ENCODE measurements at regions not wholly inside any gene's neighbourhood (a gene's known extent, or its start where the extent isn't known, plus 50 kb on each side); places are given as distances from the start of the nearest gene placed in this dataset.

DNA sequence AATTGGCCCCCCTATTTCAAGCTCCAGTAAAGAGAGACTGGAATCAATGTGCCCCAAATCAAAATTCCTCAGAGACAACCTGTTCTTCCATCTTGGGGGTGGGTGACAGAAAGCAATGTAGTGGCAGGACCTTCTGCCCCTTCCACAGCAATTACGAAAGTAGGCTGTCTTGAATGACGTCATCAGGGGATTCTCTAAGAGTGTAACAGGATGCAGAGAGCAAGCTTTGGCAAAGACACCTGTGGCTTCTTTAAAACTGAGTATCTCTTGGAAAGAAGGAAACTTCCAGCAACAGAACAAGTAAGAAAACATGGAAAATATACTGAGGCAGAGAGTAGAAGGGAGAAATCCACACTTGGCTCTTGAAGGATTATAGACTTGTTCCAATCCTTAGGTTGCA, 247.6 kb upstream of the PDE4D start:
- Histone ChIP-seq H3K4me1 (ENCODE audit: low read depth) (no peaks in the 10 kb centered on the region), H3K36me3 (no peaks in the 10 kb centered on the region), H3K27ac (no peak overlapping the region), H3K4me3 (no peak overlapping the region), H3K27me3 (no peaks in the 10 kb centered on the region), H3K9me3 (ENCODE audit: low read depth) (no peaks in the 10 kb centered on the region)
- TF ChIP-seq CTCF (IDR thresholded peaks at IDR 0.05; ENCODE audit: low read depth, low read length), result no peak
- DNase-seq (ENCODE audit: low read depth in 1 of 2, low spot score in 1 of 2), result no peak

GRCh38 chr5:60136841-60137240, 243.3 kb upstream of the PDE4D start:
- DNase-seq (ENCODE audit: low read depth in 1 of 2, low spot score in 1 of 2), result no peak

GRCh38 chr5:60131504-60131903, 238.0 kb upstream of the PDE4D start:
- H3K4me3 ChIP-seq, result no peak overlapping the region
- no peak for DNase-seq (ENCODE audit: low read depth in 1 of 2, low spot score in 1 of 2)
- no peak for TF ChIP-seq CTCF (IDR thresholded peaks at IDR 0.05; ENCODE audit: low read depth, low read length)
- no peaks in the 10 kb centered on the region for H3K27me3 ChIP-seq
- H3K4me1 ChIP-seq (ENCODE audit: low read depth), result no peaks in the 10 kb centered on the region
- H3K36me3 ChIP-seq, result no peaks in the 10 kb centered on the region
- no peak overlapping the region for H3K27ac ChIP-seq
- H3K9me3 ChIP-seq (ENCODE audit: low read depth), result no peaks in the 10 kb centered on the region

More at GRCh38 chr5:60136841-60137240, 243.3 kb upstream of the PDE4D start:
- H3K36me3 ChIP-seq, result no peaks in the 10 kb centered on the region
- H3K4me1 ChIP-seq (ENCODE audit: low read depth), result no peaks in the 10 kb centered on the region
- H3K4me3 ChIP-seq, result no peak overlapping the region
- no peaks in the 10 kb centered on the region for H3K9me3 ChIP-seq (ENCODE audit: low read depth)
- H3K27ac ChIP-seq, result no peak overlapping the region
- H3K27me3 ChIP-seq, result no peaks in the 10 kb centered on the region
- TF ChIP-seq CTCF (IDR thresholded peaks at IDR 0.05; ENCODE audit: low read depth, low read length), result no peak

- TF ChIP-seq CTCF (IDR thresholded peaks at IDR 0.05; ENCODE audit: low read depth, low read length), result no peak
- no peak for DNase-seq (ENCODE audit: low read depth in 1 of 2, low spot score in 1 of 2)
These were observed 232.1 kb upstream of the PDE4D start for GRCh38 chr5:60125636-60126035.

GRCh38 chr5:60102961-60103693, 209.6 kb upstream of the PDE4D start:
- H3K27me3 ChIP-seq, result no peaks in the 10 kb centered on the region
- TF ChIP-seq CTCF (IDR thresholded peaks at IDR 0.05; ENCODE audit: low read depth, low read length), result no peak
- H3K9me3 ChIP-seq (ENCODE audit: low read depth), result no peaks in the 10 kb centered on the region
- no peaks in the 10 kb centered on the region for H3K4me1 ChIP-seq (ENCODE audit: low read depth)
- H3K36me3 ChIP-seq, result no peaks in the 10 kb centered on the region
- no peak overlapping the region for H3K4me3 ChIP-seq
- DNase-seq (ENCODE audit: low read depth in 1 of 2, low spot score in 1 of 2), result no peak
- H3K27ac ChIP-seq, result no peak overlapping the region

More at GRCh38 chr5:60125636-60126035, 232.1 kb upstream of the PDE4D start:
- Histone ChIP-seq H3K9me3 (ENCODE audit: low read depth) (no peaks in the 10 kb centered on the region), H3K4me1 (ENCODE audit: low read depth) (no peaks in the 10 kb centered on the region), H3K27ac (no peak overlapping the region), H3K36me3 (no peaks in the 10 kb centered on the region), H3K4me3 (no peak overlapping the region), H3K27me3 (no peaks in the 10 kb centered on the region)

Measured in cardiac muscle cell (in vitro differentiated cells and primary cell).